Stomach (tissue), 4 donors: ENCODE measurements at regions not wholly inside any gene's neighbourhood (a gene's known extent, or its start where the extent isn't known, plus 50 kb on each side); places are given as distances from the start of the nearest gene placed in this dataset.

Experiments
- EP300 ChIP-seq: sonication (generic); formaldehyde crosslinking; IDR thresholded peaks from one replicate; pipeline ENCODE4 v1.6.1; 2017; ENCODE audit warnings: antibody characterized with exemption
- POLR2A ChIP-seq, 4 donors: fragments of 450-650 bp; IDR thresholded peaks; one replicate each; pipeline ENCODE4 v1.6.1; 2016; ENCODE audit warnings: antibody characterized with exemption in 4 of 4, control low read depth in 2 of 4, mild to moderate bottlenecking in 1 of 4, moderate library complexity in 1 of 4
- TF ChIP-seq, protein P1 (sequence below), 7 experiments: fragments of 450-650 bp in 4 of 7; fragments of 200-600 bp in 3 of 7; sonication (generic) in 3 of 7; IDR thresholded peaks; one replicate each; pipeline ENCODE4 v1.5.1; 2016 to 2019; ENCODE audit warnings: antibody characterized with exemption in 7 of 7, control low read depth in 2 of 7, mild to moderate bottlenecking in 1 of 7

DNA sequence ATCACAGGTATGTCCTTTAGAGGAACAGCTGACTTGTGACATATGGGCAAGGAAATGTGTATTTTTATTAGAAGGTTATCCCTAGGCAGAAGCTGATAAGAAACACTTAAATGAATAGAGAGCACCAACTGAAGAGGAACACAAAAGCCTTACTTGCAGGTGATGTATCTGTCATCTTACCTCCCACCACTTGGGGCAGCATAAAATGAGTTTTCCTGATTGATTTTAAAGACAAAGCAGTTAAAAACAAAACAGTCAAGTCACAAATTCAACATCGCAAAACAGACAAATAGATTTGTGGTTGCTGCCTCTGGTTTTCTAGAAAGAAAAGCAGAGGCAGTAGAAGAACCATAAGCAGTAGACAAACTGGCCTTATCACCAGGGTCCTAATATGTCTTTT, 302.4 kb upstream of the ZNF462 start:
- no peak for TF ChIP-seq EP300
- TF ChIP-seq, protein P1, sequence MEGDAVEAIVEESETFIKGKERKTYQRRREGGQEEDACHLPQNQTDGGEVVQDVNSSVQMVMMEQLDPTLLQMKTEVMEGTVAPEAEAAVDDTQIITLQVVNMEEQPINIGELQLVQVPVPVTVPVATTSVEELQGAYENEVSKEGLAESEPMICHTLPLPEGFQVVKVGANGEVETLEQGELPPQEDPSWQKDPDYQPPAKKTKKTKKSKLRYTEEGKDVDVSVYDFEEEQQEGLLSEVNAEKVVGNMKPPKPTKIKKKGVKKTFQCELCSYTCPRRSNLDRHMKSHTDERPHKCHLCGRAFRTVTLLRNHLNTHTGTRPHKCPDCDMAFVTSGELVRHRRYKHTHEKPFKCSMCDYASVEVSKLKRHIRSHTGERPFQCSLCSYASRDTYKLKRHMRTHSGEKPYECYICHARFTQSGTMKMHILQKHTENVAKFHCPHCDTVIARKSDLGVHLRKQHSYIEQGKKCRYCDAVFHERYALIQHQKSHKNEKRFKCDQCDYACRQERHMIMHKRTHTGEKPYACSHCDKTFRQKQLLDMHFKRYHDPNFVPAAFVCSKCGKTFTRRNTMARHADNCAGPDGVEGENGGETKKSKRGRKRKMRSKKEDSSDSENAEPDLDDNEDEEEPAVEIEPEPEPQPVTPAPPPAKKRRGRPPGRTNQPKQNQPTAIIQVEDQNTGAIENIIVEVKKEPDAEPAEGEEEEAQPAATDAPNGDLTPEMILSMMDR (IDR thresholded peaks at IDR 0.05): no peak
- TF ChIP-seq POLR2A (IDR thresholded peaks at IDR 0.05): no peak
